GM12875 (cell line): ENCODE measurements at regions not wholly inside any gene's neighbourhood (a gene's known extent, or its start where the extent isn't known, plus 50 kb on each side); places are given as distances from the start of the nearest gene placed in this dataset.
A peak's percentile ranks its signal among the peaks of the same experiment; 100 is the strongest.

ENCODE experiments used
- H3K4me3 ChIP-seq: one replicate; pipeline ENCODE4 v1.5.1; 2011; ENCODE audit warnings: low read depth, low read length, control low read depth
- TF ChIP-seq, protein P1 (sequence below): IDR thresholded peaks from 2 replicates; pipeline ENCODE4 v1.5.1; 2011; ENCODE audit warnings: low read depth, mild to moderate bottlenecking, control low read depth, inconsistent platforms, low read length, moderate library complexity, borderline replicate concordance; ENCODE audit not compliant: insufficient read depth

DNA sequence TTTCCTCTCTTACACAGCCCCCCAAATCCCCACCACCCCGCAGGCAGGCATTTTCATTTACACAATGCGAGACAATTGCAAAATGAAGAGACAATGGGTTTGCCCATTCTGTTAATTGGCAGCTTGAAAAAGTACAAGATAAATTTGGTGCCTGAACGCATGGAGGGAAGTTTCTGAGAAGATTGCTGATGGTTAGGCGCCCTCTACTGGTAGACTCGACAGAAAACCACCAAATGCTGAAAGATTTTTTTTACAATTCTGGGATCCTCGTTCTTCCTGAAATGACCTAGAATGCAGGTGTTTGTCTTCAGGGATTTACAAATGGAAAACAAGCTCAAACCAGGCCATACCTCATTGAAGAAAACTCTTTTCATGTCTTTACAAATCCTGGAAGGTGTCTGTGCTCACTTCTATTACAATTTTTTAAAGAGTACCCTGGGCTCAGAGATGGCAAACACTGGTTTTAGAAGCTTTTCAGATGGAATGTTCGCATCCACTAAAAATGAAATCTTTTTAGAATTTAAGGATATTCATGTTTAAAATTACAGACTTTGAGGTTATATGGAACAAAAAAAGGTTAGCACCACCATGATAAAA lies 338.5 kb downstream of the PMP22 start:
- no peak overlapping the region for H3K4me3 ChIP-seq
- TF ChIP-seq, protein P1, sequence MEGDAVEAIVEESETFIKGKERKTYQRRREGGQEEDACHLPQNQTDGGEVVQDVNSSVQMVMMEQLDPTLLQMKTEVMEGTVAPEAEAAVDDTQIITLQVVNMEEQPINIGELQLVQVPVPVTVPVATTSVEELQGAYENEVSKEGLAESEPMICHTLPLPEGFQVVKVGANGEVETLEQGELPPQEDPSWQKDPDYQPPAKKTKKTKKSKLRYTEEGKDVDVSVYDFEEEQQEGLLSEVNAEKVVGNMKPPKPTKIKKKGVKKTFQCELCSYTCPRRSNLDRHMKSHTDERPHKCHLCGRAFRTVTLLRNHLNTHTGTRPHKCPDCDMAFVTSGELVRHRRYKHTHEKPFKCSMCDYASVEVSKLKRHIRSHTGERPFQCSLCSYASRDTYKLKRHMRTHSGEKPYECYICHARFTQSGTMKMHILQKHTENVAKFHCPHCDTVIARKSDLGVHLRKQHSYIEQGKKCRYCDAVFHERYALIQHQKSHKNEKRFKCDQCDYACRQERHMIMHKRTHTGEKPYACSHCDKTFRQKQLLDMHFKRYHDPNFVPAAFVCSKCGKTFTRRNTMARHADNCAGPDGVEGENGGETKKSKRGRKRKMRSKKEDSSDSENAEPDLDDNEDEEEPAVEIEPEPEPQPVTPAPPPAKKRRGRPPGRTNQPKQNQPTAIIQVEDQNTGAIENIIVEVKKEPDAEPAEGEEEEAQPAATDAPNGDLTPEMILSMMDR, result peak; percentile 61

DNA sequence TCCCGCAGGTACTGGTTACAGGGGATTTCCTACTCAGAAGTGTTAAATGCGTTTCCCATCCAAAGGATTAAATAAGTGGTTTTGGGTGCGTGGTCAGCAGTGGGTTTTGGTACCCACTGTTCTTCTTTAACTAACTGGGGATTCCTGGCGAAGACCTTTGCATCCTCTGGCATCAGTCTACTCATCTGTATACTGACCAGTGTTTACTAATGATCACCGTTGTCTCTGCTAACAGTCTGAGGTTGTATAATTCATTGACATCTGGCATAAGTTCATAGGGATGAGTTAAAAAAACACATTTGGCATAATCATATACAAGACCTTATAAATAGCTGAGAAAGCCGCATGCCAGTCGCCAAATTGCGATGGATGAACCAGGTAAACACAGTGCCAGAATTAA lies 339.1 kb downstream of the PMP22 start:
- no peak overlapping the region for H3K4me3 ChIP-seq
- TF ChIP-seq, protein P1, result no peak

DNA sequence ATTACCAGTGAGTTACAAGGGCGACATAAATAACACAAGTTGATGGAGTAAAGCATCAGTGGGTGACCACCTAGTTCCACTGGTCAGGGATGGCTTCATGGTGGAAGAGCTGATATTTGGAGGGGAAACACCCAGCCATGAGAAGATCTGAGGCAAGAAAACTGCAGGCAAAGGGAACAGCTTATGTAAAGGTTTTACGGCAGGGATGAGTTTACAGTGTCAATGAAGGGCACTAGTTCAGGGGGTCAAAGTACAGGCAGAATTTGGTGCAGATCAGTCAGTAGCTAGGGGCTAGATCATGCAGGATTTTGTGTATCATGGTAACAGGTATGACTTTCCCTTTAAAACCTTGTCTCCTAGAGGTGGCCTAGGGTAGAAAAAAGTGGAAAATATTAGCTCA lies 339.6 kb downstream of the PMP22 start:
- TF ChIP-seq, protein P1, result no peak
- H3K4me3 ChIP-seq, result no peak overlapping the region

DNA sequence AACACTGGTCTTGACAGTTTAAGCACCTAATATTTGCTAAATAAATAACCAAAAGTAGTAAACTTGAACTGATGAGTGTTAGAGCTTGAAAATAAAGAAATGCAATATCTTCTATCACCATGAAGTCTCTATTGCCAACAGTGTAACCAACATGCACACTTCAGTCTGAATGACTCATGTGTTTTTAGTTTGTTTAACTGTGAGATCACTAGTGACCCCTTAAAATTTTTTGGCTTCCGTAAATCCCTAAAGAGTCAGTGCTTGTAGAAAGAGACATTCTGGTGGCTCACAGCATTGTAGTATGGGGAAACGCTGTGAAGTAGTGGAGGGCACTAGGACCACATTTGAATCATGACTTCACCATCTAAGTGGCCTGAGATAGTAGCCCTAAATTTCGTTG lies 341.1 kb downstream of the PMP22 start:
- TF ChIP-seq, protein P1, result no peak
- H3K4me3 ChIP-seq, result no peak overlapping the region

DNA sequence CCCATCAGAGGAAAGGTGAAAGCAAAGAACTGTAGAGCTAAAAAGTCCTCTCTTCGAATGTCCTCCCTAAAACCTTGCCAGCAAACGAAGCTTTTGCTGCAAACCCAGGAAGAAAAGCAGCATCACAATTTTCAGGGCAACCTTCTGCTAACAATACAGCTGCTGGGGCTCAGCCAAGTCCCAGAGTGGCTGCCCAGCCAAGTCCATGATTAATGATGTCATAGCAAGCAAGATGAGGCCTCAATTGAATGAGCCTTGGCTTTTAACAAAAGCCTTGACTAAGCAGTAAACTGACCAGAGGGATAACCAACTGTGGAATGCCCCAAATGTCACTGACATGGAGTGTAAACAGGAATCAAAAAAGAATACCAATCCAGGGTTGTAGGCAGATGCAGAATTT lies 342.7 kb downstream of the PMP22 start:
- TF ChIP-seq, protein P1, result no peak
- no peak overlapping the region for H3K4me3 ChIP-seq

DNA sequence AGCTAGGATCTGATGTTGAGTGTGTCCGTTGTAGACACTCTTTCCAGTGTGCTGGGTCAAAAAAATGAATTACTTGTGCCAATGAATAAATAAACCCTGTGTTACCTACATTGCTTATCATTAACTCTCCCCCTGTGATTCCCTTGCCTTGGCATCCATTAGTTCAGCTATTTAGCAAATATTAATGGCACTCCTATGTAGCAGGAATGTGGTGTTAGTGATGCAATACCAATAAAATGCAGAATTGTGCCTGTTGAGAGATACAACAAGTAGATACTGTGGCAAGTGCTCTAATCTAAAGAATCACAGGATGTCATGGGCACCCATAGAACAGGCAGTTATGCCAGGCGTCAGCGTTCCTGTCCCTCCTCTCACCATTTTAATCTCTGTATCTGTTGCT lies 343.2 kb downstream of the PMP22 start:
- TF ChIP-seq, protein P1, result no peak
- no peak overlapping the region for H3K4me3 ChIP-seq

DNA sequence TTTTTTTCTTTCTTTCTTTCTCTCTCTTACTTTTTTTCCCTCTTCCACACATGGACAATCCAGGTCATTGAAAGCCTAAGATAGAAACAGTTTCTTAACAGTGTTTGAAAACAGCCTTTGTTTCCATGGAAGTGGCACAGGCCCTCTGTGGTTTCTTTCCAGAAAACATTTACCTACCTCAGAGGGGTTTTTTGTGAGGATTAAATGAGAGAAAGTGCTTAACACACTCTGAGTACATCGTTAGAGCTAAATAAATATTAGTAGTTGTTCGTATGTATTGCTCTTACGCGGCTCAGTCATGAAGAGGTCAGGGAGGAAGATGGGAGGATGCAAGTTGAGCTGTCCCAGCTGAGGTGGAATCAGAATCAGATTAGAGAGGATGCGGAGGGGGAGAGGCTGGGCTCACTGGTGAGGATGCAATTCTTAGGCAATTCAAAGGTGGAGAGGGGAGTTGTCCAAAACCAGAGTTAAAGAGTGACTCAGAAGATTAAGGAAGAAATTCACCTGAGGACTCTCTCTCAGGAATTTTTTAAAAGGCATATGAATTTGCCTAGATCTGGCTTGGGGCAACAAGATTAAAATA lies 345.4 kb downstream of the PMP22 start:
- TF ChIP-seq, protein P1, result no peak
- H3K4me3 ChIP-seq, result no peak overlapping the region
